ENCODE measurements at regions not wholly inside any gene's neighbourhood (a gene's known extent, or its start where the extent isn't known, plus 50 kb on each side); places are given as distances from the start of the nearest gene placed in this dataset.

DNA sequence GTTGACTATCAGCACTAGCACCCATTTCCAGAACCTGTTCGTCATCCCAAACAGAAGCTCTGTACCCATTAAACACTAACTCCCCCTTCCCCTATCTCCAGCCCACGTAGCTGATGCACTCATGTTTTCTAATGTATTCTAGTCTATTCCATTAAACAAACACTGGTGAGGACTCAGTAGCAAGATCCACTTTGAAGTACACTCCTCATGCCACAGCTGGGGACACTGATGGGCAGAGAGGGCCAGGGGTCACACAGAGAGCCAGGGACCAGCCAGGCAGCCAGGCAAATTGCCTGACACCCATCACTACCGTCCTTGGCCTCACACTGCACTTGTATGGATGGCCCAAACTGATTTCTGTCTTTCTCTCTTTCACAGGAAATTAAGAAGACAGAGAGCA, 269.9 kb upstream of the DIO3 start:
- TF ChIP-seq, protein P1, sequence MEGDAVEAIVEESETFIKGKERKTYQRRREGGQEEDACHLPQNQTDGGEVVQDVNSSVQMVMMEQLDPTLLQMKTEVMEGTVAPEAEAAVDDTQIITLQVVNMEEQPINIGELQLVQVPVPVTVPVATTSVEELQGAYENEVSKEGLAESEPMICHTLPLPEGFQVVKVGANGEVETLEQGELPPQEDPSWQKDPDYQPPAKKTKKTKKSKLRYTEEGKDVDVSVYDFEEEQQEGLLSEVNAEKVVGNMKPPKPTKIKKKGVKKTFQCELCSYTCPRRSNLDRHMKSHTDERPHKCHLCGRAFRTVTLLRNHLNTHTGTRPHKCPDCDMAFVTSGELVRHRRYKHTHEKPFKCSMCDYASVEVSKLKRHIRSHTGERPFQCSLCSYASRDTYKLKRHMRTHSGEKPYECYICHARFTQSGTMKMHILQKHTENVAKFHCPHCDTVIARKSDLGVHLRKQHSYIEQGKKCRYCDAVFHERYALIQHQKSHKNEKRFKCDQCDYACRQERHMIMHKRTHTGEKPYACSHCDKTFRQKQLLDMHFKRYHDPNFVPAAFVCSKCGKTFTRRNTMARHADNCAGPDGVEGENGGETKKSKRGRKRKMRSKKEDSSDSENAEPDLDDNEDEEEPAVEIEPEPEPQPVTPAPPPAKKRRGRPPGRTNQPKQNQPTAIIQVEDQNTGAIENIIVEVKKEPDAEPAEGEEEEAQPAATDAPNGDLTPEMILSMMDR (conservative IDR thresholded peaks at IDR 0.05; ENCODE audit: low read depth, low read length), result no peak
- TF ChIP-seq EZH2 (IDR thresholded peaks at IDR 0.05; ENCODE audit: borderline replicate concordance, low read depth, low read length, poor library complexity, severe bottlenecking), result no peak

All from A673 (cell line).